ENCODE measurements at regions not wholly inside any gene's neighbourhood (a gene's known extent, or its start where the extent isn't known, plus 50 kb on each side); places are given as distances from the start of the nearest gene placed in this dataset.

DNA sequence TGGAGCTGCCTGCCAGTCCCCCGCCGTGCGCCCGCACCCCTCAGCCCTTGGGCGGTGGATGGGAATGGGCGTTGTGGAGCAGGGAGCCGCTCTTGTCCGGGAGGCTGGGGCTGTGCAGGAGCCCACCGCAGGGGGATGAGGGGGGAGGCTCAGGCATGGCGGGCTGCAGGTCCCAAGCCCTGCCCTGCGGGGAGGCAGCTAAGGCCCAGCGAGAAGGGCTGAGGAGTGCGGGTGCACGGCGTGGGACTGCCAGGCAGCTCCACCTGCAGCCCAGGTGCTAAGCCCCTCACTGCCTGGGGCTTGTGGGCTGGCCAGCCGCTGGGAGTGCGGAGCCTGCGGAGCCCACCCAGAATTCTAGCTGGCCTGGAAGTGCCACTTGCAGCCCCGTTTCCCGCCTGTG lies 991.7 kb upstream of the ARRDC3 start:
- TF ChIP-seq, protein P1, sequence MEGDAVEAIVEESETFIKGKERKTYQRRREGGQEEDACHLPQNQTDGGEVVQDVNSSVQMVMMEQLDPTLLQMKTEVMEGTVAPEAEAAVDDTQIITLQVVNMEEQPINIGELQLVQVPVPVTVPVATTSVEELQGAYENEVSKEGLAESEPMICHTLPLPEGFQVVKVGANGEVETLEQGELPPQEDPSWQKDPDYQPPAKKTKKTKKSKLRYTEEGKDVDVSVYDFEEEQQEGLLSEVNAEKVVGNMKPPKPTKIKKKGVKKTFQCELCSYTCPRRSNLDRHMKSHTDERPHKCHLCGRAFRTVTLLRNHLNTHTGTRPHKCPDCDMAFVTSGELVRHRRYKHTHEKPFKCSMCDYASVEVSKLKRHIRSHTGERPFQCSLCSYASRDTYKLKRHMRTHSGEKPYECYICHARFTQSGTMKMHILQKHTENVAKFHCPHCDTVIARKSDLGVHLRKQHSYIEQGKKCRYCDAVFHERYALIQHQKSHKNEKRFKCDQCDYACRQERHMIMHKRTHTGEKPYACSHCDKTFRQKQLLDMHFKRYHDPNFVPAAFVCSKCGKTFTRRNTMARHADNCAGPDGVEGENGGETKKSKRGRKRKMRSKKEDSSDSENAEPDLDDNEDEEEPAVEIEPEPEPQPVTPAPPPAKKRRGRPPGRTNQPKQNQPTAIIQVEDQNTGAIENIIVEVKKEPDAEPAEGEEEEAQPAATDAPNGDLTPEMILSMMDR (IDR thresholded peaks at IDR 0.05; ENCODE audit: low read depth, low read length): no peak
- TF ChIP-seq, protein P2, sequence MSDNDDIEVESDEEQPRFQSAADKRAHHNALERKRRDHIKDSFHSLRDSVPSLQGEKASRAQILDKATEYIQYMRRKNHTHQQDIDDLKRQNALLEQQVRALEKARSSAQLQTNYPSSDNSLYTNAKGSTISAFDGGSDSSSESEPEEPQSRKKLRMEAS (IDR thresholded peaks at IDR 0.05; ENCODE audit: low read depth, low read length): no peak

Measured in NB4 (cell line).